Bone marrow (tissue), 2 donors: ENCODE measurements at regions not wholly inside any gene's neighbourhood (a gene's known extent, or its start where the extent isn't known, plus 50 kb on each side); places are given as distances from the start of the nearest gene placed in this dataset.

Source experiments
- DNase-seq, 2 donors: peaks; one replicate each; lab custom pipeline; 2025; lab: John Stamatoyannopoulos, UW

GRCh38 chr20:63116412-63117106, 99.4 kb downstream of the YTHDF1 start:
- no peak for DNase-seq

GRCh38 chr20:63115651-63116411, 100.1 kb downstream of the YTHDF1 start:
- no peak for DNase-seq

GRCh38 chr20:63114693-63115311, 101.1 kb downstream of the YTHDF1 start:
- no peak for DNase-seq

- DNase-seq: no peak
Measured at GRCh38 chr20:63114006-63114692, 101.8 kb downstream of the YTHDF1 start.

- no peak for DNase-seq
Measured at GRCh38 chr20:63112491-63113219, 103.3 kb downstream of the YTHDF1 start.

- DNase-seq: no peak
Measured at GRCh38 chr20:63108247-63108646, 101.5 kb upstream of the BHLHE23 start.

GRCh38 chr20:63107449-63108200, 100.9 kb upstream of the BHLHE23 start:
- DNase-seq: no peak

GRCh38 chr20:63106765-63107448, 100.1 kb upstream of the BHLHE23 start:
- DNase-seq: no peak

GRCh38 chr20:63106108-63106764, 99.5 kb upstream of the BHLHE23 start:
- DNase-seq: no peak

- no peak for DNase-seq
Measured at GRCh38 chr20:63105211-63106107, 98.7 kb upstream of the BHLHE23 start.

GRCh38 chr20:63104312-63105181, 97.8 kb upstream of the BHLHE23 start:
- no peak for DNase-seq

GRCh38 chr20:63103402-63104311, 96.9 kb upstream of the BHLHE23 start:
- no peak for DNase-seq

GRCh38 chr20:63102721-63103375, 96.1 kb upstream of the BHLHE23 start:
- DNase-seq: peak in 1 of 2 donors; percentile 2

GRCh38 chr20:63101781-63102720, 95.3 kb upstream of the BHLHE23 start:
- peak in 1 of 2 donors; percentile 36 for DNase-seq
